H9 (cell line): ENCODE measurements at regions not wholly inside any gene's neighbourhood (a gene's known extent, or its start where the extent isn't known, plus 50 kb on each side); places are given as distances from the start of the nearest gene placed in this dataset.

Experiments used
- DNase-seq: peaks from one replicate; pipeline ENCODE4 v3.0.0-alpha.2; 2017
- H2AFZ ChIP-seq: one replicate; pipeline ENCODE4 v1.6.1; 2013; ENCODE audit warnings: mild to moderate bottlenecking, low read length, control low read depth, moderate library complexity
- H2AK5ac ChIP-seq: 2 replicates; pipeline ENCODE4 v1.6.1; 2013; ENCODE audit warnings: low read length, control low read depth, mixed read lengths; ENCODE audit not compliant: insufficient read length
- H2BK120ac ChIP-seq: one replicate; pipeline ENCODE4 v1.6.1; 2013; ENCODE audit warnings: low read depth, mild to moderate bottlenecking, low read length, control low read depth, inconsistent platforms; ENCODE audit not compliant: poor library complexity, severe bottlenecking
- H2BK12ac ChIP-seq: 2 replicates; pipeline ENCODE4 v1.6.1; 2013; ENCODE audit warnings: low read length, control low read depth, mixed read lengths, low read depth; ENCODE audit not compliant: insufficient read length
- H2BK15ac ChIP-seq: 2 replicates; pipeline ENCODE4 v1.6.1; 2013; ENCODE audit warnings: low read depth, low read length, control low read depth
- H2BK20ac ChIP-seq: one replicate; pipeline ENCODE4 v1.6.1; 2013; ENCODE audit warnings: low read depth, mild to moderate bottlenecking, low read length, control low read depth, inconsistent platforms; ENCODE audit not compliant: poor library complexity, severe bottlenecking
- H2BK5ac ChIP-seq: 2 replicates; pipeline ENCODE4 v1.6.1; 2013; ENCODE audit warnings: low read length, control low read depth, mixed read lengths; ENCODE audit not compliant: insufficient read length
- H3K14ac ChIP-seq: 2 replicates; pipeline ENCODE4 v1.6.1; 2013; ENCODE audit warnings: low read length, control low read depth; ENCODE audit not compliant: insufficient read depth
- H3K18ac ChIP-seq: 2 replicates; pipeline ENCODE4 v1.6.1; 2013; ENCODE audit warnings: low read depth, mild to moderate bottlenecking, mixed read lengths, low read length, control low read depth; ENCODE audit not compliant: insufficient read length
- H3K23ac ChIP-seq: 2 replicates; pipeline ENCODE4 v1.6.1; 2013; ENCODE audit warnings: low read length, control low read depth, mixed read lengths, low read depth; ENCODE audit not compliant: insufficient read length
- H3K23me2 ChIP-seq: 2 replicates; pipeline ENCODE4 v1.6.1; 2013; ENCODE audit warnings: low read depth, mild to moderate bottlenecking, mixed read lengths, low read length, control low read depth; ENCODE audit not compliant: insufficient read length, poor library complexity, severe bottlenecking
- H3K27ac ChIP-seq: 2 replicates; pipeline ENCODE4 v1.5.1; 2013; ENCODE audit warnings: low read length, control low read depth, mixed read lengths, low read depth; ENCODE audit not compliant: insufficient read length
- H3K27me3 ChIP-seq: 2 replicates; pipeline ENCODE4 v1.6.1; 2013; ENCODE audit warnings: low read length, control low read depth, inconsistent platforms; ENCODE audit not compliant: insufficient read depth
- H3K4ac ChIP-seq: 2 replicates; pipeline ENCODE4 v1.6.1; 2013; ENCODE audit warnings: low read depth, mild to moderate bottlenecking, control low read depth, inconsistent platforms, low read length, moderate library complexity
- H3K4me1 ChIP-seq: 2 replicates; pipeline ENCODE4 v1.6.1; 2013; ENCODE audit warnings: low read length, control low read depth, inconsistent platforms; ENCODE audit not compliant: insufficient read depth
- H3K4me2 ChIP-seq: 2 replicates; pipeline ENCODE4 v1.6.1; 2013; ENCODE audit warnings: low read length, control low read depth, mixed read lengths; ENCODE audit not compliant: insufficient read length, insufficient read depth
- H3K56ac ChIP-seq: 2 replicates; pipeline ENCODE4 v1.6.1; 2013; ENCODE audit warnings: low read depth, mild to moderate bottlenecking, mixed read lengths, low read length, control low read depth; ENCODE audit not compliant: insufficient read length
- H3K79me1 ChIP-seq: 2 replicates; pipeline ENCODE4 v1.6.1; 2013; ENCODE audit warnings: low read depth, mild to moderate bottlenecking, moderate library complexity, low read length, control low read depth, inconsistent platforms; ENCODE audit not compliant: insufficient read depth, poor library complexity, severe bottlenecking
- H3K79me2 ChIP-seq: 2 replicates; pipeline ENCODE4 v1.6.1; 2013; ENCODE audit warnings: low read length, control low read depth, inconsistent platforms; ENCODE audit not compliant: insufficient read depth
- H3K9ac ChIP-seq: 2 replicates; pipeline ENCODE4 v1.6.1; 2013; ENCODE audit warnings: low read length, control low read depth, mixed read lengths; ENCODE audit not compliant: insufficient read length; ENCODE audit errors: extremely low read depth
- H3K9me3 ChIP-seq: one replicate; pipeline ENCODE4 v1.6.1; 2013; ENCODE audit warnings: low read depth, low read length, inconsistent platforms; ENCODE audit not compliant: control insufficient read depth
- H3T11ph ChIP-seq: one replicate; pipeline ENCODE4 v1.6.1; 2013; ENCODE audit warnings: mild to moderate bottlenecking, low read length, control low read depth, inconsistent platforms
- H4K20me1 ChIP-seq: one replicate; pipeline ENCODE4 v1.6.1; 2013; ENCODE audit not compliant: control insufficient read depth, insufficient read length, insufficient read depth
- H4K5ac ChIP-seq: 2 replicates; pipeline ENCODE4 v1.6.1; 2013; ENCODE audit warnings: low read depth, mild to moderate bottlenecking, mixed read lengths, low read length, control low read depth; ENCODE audit not compliant: insufficient read length
- H4K8ac ChIP-seq: replicated peaks from 2 replicates; pipeline ENCODE4 v1.6.1; 2013; ENCODE audit warnings: low read length, control low read depth, mixed read lengths, low read depth; ENCODE audit not compliant: insufficient read length
- H4K91ac ChIP-seq: 2 replicates; pipeline ENCODE4 v1.6.1; 2013; ENCODE audit warnings: low read depth, mild to moderate bottlenecking, moderate library complexity, mixed read lengths, low read length, control low read depth; ENCODE audit not compliant: insufficient read length
- H3K27ac Mint-ChIP-seq, 3 experiments: 2 replicates in 2 of 3; 3 replicates in 1 of 3; pipeline ENCODE4 v1.8.0; 2020 to 2021; ENCODE audit warnings: mixed read lengths in 3 of 3, mild to moderate bottlenecking in 1 of 3, moderate library complexity in 1 of 3
- H3K27me3 Mint-ChIP-seq: 2 replicates; pipeline ENCODE4 v1.8.0; 2021; ENCODE audit warnings: low read depth, mild to moderate bottlenecking, moderate library complexity, mixed read lengths
- H3K36me3 Mint-ChIP-seq, 3 experiments: 2 replicates in 2 of 3; 3 replicates in 1 of 3; pipeline ENCODE4 v1.8.0; 2020 to 2021; ENCODE audit warnings: low read depth in 3 of 3, mixed read lengths in 3 of 3; ENCODE audit not compliant: insufficient read depth in 1 of 3
- H3K4me1 Mint-ChIP-seq, 2 experiments: 2 replicates each; pipeline ENCODE4 v1.8.0; 2020; ENCODE audit warnings: mixed read lengths in 2 of 2
- H3K4me3 Mint-ChIP-seq, 2 experiments: 2 replicates in 1 of 2; 3 replicates in 1 of 2; pipeline ENCODE4 v1.8.0; 2020 to 2021; ENCODE audit warnings: mild to moderate bottlenecking in 2 of 2, mixed read lengths in 2 of 2, moderate library complexity in 1 of 2
- H3K9me3 Mint-ChIP-seq, 2 experiments: 2 replicates in 1 of 2; 3 replicates in 1 of 2; pipeline ENCODE4 v1.8.0; 2020; ENCODE audit warnings: mild to moderate bottlenecking in 2 of 2, mixed read lengths in 2 of 2, moderate library complexity in 1 of 2
- WGBS: extraction: QIAGEN DNeasy Blood & Tissue Kit; methylation state at CpG from one replicate; pipeline ENCODE4 v1.1.7; 2013; ENCODE audit warnings: missing lambda C conversion rate, low lambda C conversion rate, mixed read lengths; ENCODE audit not compliant: insufficient read length; ENCODE audit errors: extremely low coverage; 5-methylcytosine and 5-hydroxymethylcytosine counted together
- TF ChIP-seq, protein P1 (sequence below): fragments of 200-600 bp; sonication (generic); conservative IDR thresholded peaks from 3 replicates; pipeline ENCODE4 v1.8.0; 2021; ENCODE audit warnings: antibody characterized with exemption, mild to moderate bottlenecking

DNA sequence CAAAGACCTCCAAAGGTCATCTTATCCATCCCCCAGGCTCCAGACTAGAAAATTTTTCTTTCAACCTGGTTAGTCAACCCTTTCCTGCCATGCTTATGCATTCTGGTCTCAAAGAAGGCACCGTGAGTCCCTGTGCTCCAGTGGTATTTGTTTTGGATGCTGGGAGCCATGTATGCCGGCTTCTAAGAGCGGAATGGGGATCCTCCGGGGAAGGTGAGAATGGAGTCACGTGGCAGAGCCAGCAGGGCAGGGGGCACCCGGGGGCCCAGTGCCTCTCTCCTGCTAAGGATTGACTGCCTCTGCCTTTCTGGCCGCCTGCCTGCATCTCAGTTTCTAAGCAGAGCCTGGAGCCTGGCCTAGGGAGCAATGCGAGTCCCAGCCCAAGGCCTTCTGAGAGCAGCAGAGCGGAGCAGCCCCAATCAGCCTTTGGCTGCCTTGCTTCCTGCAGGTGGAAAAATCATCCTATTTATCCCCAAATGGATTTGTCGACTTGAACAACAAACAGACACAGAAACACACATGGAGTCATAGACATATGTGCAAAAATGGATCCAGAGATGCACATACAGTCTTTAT is 141.0 kb downstream of the PJA1 start:
- Histone ChIP-seq H2AFZ (no peak overlapping the region), H3K9me3 (no peaks in the 10 kb centered on the region), H4K5ac (no peak overlapping the region), H3K27me3 (no peaks in the 10 kb centered on the region), H3K23me2 (no peaks in the 10 kb centered on the region), H4K8ac (no peak overlapping the region), H3K56ac (no peak overlapping the region), H2BK5ac (no peak overlapping the region), H3K14ac (no peak overlapping the region), H3K79me1 (no peaks in the 10 kb centered on the region), H3K18ac (no peak overlapping the region), H2BK15ac (no peak overlapping the region), H3K9ac (no peak overlapping the region), H3K79me2 (0 out of 2 replicates have a peak, but pooled peaks cover 2% of the 10 kb centered on the region), H3K27ac (no peak overlapping the region), H4K20me1 (no peaks in the 10 kb centered on the region), H2AK5ac (no peak overlapping the region), H2BK20ac (no peak overlapping the region), H3K4me2 (no peak overlapping the region), H3K23ac (no peak overlapping the region), H4K91ac (no peak overlapping the region), H3T11ph (no peak overlapping the region), H3K4me1 (no peaks in the 10 kb centered on the region; the same call in 1 of the 2 replicates), H2BK120ac (no peak overlapping the region), H3K4ac (no peak overlapping the region), H2BK12ac (no peak overlapping the region)
- TF ChIP-seq, protein P1, sequence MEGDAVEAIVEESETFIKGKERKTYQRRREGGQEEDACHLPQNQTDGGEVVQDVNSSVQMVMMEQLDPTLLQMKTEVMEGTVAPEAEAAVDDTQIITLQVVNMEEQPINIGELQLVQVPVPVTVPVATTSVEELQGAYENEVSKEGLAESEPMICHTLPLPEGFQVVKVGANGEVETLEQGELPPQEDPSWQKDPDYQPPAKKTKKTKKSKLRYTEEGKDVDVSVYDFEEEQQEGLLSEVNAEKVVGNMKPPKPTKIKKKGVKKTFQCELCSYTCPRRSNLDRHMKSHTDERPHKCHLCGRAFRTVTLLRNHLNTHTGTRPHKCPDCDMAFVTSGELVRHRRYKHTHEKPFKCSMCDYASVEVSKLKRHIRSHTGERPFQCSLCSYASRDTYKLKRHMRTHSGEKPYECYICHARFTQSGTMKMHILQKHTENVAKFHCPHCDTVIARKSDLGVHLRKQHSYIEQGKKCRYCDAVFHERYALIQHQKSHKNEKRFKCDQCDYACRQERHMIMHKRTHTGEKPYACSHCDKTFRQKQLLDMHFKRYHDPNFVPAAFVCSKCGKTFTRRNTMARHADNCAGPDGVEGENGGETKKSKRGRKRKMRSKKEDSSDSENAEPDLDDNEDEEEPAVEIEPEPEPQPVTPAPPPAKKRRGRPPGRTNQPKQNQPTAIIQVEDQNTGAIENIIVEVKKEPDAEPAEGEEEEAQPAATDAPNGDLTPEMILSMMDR = no peak
- Mint-ChIP-seq H3K9me3 (peaks cover 40 to 45% of the 10 kb centered on the region in 2 experiments), H3K36me3 (peaks cover 0 to 3% (median 0%) of the 10 kb centered on the region in 3 experiments; a peak in 1 of 7 replicates), H3K4me3 (no peak overlapping the region), H3K27me3 (peaks cover 2% of the 10 kb centered on the region), H3K4me1 (peaks cover 0 to 2% of the 10 kb centered on the region in 2 experiments; a peak in 1 of 4 replicates), H3K27ac (no peak overlapping the region)
- no peak for DNase-seq
- no CpG with 5 or more reads among the region's 10 CpGs for WGBS
